BE2C (cell line): ENCODE measurements at regions not wholly inside any gene's neighbourhood (a gene's known extent, or its start where the extent isn't known, plus 50 kb on each side); places are given as distances from the start of the nearest gene placed in this dataset.

Experiments
- DNase-seq: peaks from one replicate; pipeline ENCODE4 v3.0.0-alpha.2; 2020
- H3K27me3 ChIP-seq: fragments of 250-450 bp; sonication (Bioruptor Pico); 2 replicates; pipeline ENCODE4 v1.5.1; 2020; ENCODE audit warnings: mild to moderate bottlenecking
- H3K36me3 ChIP-seq: fragments of 250-450 bp; sonication (Bioruptor Pico); 2 replicates; pipeline ENCODE4 v1.5.1; 2020; ENCODE audit warnings: mild to moderate bottlenecking
- H3K4me1 ChIP-seq: fragments of 250-450 bp; sonication (Bioruptor Pico); 2 replicates; pipeline ENCODE4 v1.5.1; 2020
- H3K4me3 ChIP-seq: 2 replicates; pipeline ENCODE4 v1.5.1; 2011; ENCODE audit warnings: low read depth, low read length
- H3K9me3 ChIP-seq: fragments of 250-450 bp; sonication (Bioruptor Pico); 2 replicates; pipeline ENCODE4 v1.5.1; 2020
- TF ChIP-seq, protein P1 (sequence below): IDR thresholded peaks from 2 replicates; pipeline ENCODE4 v1.5.1; 2012; ENCODE audit warnings: mild to moderate bottlenecking, low read depth, low read length

DNA sequence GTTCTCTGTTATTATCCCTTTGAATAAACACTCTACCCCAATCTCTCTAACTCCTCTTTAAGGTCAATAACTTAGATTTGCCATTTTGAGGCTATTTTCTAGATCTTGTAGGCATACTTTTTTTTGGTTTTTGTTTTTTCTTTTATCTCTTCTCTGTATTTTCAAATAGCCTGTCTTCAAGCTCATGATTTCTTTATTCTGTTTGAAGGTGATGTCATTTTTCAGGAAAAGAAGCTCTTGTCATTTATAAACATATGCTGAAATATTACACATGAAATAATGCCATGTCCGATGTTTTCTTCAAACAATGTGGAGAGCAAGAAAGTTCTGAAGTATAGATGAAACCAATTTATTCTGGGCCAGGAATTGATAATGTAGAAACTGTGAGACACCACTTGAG lies 57.5 kb upstream of the CABCOCO1 start:
- H3K4me3 ChIP-seq: no peak overlapping the region
- no peak for DNase-seq
- no peaks in the 10 kb centered on the region for H3K27me3 ChIP-seq
- no peaks in the 10 kb centered on the region for H3K36me3 ChIP-seq
- no peaks in the 10 kb centered on the region for H3K9me3 ChIP-seq
- TF ChIP-seq, protein P1, sequence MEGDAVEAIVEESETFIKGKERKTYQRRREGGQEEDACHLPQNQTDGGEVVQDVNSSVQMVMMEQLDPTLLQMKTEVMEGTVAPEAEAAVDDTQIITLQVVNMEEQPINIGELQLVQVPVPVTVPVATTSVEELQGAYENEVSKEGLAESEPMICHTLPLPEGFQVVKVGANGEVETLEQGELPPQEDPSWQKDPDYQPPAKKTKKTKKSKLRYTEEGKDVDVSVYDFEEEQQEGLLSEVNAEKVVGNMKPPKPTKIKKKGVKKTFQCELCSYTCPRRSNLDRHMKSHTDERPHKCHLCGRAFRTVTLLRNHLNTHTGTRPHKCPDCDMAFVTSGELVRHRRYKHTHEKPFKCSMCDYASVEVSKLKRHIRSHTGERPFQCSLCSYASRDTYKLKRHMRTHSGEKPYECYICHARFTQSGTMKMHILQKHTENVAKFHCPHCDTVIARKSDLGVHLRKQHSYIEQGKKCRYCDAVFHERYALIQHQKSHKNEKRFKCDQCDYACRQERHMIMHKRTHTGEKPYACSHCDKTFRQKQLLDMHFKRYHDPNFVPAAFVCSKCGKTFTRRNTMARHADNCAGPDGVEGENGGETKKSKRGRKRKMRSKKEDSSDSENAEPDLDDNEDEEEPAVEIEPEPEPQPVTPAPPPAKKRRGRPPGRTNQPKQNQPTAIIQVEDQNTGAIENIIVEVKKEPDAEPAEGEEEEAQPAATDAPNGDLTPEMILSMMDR: no peak
- H3K4me1 ChIP-seq: no peaks in the 10 kb centered on the region

DNA sequence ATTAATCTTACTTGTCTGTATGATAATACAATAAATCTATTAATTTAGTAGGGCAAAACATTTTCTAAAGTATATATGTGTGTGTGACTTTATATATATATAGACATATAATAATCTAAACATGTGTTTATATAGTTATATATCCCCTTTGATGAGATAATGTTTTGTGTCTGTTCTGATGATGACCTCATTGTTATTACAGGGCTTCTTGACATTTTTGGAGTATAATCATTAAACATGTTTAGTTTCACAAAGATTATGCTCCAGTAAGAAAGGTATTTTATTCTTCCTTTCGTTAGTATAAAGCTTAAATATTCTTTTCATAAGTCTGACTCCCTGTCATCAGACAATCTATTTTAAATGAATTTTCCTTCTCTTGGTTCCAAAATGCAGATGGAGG lies 62.3 kb upstream of the CABCOCO1 start:
- Histone ChIP-seq H3K9me3 (no peaks in the 10 kb centered on the region), H3K4me3 (no peak overlapping the region), H3K36me3 (no peaks in the 10 kb centered on the region), H3K4me1 (no peaks in the 10 kb centered on the region), H3K27me3 (peaks cover 3% of the 10 kb centered on the region; the same call in 1 of the 2 replicates)
- TF ChIP-seq, protein P1: no peak
- DNase-seq: no peak

DNA sequence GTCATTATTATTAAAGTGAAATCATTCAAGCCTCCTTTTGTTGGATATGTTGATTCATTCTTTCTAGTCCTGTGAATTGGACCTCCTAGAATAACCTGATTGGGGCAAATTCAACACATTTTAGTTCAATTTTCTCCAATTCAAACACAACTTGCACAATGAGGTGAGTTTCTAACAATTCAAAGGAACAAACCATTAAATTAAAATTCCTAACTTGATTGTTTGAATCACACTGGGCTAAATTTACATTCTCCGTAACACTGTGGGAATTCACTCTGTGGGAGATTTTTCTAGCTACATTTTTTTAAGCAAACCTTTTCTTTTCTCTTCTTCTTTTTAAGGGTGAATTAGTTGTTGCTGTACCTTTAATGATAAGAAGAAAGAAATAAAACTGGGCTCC lies 68.3 kb upstream of the CABCOCO1 start:
- Histone ChIP-seq H3K27me3 (peaks cover 4% of the 10 kb centered on the region; the same call in 1 of the 2 replicates), H3K4me1 (no peaks in the 10 kb centered on the region), H3K36me3 (no peaks in the 10 kb centered on the region), H3K9me3 (no peaks in the 10 kb centered on the region), H3K4me3 (no peak overlapping the region)
- TF ChIP-seq, protein P1: no peak
- DNase-seq: no peak

DNA sequence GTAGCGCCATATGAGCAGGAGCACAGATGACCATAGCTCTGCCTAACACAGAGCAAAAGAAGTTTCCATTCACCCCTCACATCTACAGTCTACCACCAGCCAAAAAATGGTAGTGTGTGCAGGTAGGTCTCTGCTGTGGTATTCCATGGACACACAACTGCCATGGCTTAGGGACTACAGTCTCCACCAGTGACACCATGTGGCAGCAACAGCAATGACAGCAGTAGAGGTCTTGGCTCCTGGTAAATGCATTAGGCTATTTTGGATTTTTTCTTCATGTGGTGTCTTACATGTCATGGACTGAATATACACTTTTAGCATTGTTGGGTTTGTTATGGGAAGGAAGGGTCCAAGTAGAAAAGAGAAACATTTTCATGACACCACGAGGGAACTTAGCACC lies 70.1 kb upstream of the CABCOCO1 start:
- H3K4me1 ChIP-seq: no peaks in the 10 kb centered on the region
- H3K4me3 ChIP-seq: no peak overlapping the region
- no peaks in the 10 kb centered on the region for H3K9me3 ChIP-seq
- TF ChIP-seq, protein P1: peak; percentile 66
- H3K36me3 ChIP-seq: no peaks in the 10 kb centered on the region
- peak; percentile 17 for DNase-seq
- peaks cover 4% of the 10 kb centered on the region; the same call in 1 of the 2 replicates for H3K27me3 ChIP-seq

DNA sequence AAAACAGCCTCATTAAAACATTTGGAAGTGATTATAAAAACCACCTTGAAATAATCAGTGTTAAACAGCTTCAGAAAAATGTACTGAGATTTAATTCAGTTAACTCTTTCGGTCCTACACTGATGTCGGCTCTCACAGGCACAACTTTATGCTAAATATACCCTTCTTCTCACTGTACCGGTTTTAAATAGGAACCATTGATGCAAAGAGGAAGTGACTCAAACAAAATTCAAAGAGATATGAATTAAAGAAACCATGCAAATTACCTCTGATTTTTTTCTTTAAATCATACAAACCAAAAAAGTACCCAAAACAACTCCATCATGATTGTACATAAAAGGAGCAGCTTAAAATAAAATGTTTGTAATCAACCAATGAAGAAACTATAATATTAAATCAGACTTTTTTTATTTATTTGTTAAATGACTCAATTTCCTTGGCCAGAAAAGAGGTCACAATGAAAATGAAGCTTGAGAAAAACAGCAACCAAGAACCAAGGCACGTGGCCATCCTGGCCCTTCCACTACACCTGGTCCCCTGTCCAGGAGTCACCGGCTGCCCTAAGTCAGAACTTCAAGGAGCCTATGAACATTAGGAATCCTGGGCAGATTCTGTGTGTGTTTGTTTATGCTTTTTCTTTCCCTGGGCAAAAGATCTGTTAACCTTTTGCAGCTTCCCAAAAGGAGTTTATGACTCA lies 73.0 kb upstream of the CABCOCO1 start:
- Histone ChIP-seq H3K4me1 (no peaks in the 10 kb centered on the region), H3K27me3 (no peaks in the 10 kb centered on the region), H3K9me3 (no peaks in the 10 kb centered on the region), H3K36me3 (no peaks in the 10 kb centered on the region), H3K4me3 (no peak overlapping the region)
- TF ChIP-seq, protein P1: no peak
- DNase-seq: no peak

DNA sequence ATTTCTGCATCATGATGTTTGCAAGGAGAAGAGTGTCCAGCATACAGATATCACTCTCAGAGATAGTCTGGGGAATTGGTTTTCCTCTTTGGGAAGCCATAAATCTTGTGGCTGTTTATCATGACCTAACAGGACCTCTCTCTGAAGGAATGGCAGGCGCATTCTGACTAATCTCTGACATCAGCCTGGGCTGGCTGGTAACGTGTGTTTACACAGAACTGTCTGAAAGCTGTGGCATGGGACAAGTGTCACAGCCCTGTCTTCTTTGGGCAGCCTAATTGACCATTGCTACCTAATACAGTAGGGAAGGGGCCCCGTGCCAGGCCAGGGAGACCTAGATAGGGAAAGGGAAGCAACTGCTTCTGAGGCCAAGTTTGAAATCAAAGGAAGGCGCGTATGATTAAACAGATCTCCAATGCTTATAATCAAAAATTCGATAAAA lies 73.9 kb upstream of the CABCOCO1 start:
- TF ChIP-seq, protein P1: no peak
- H3K4me3 ChIP-seq: no peak overlapping the region
- peak; percentile 22 for DNase-seq
- H3K36me3 ChIP-seq: no peaks in the 10 kb centered on the region
- H3K27me3 ChIP-seq: no peaks in the 10 kb centered on the region
- H3K9me3 ChIP-seq: no peaks in the 10 kb centered on the region
- no peaks in the 10 kb centered on the region for H3K4me1 ChIP-seq
